Epithelial cell of esophagus (primary cell): ENCODE measurements at regions not wholly inside any gene's neighbourhood (a gene's known extent, or its start where the extent isn't known, plus 50 kb on each side); places are given as distances from the start of the nearest gene placed in this dataset.
"Not testable (repeated sequence)": the region's sequence is repeated elsewhere in the genome, so short reads cannot be mapped to it uniquely, and the experiment has no call there.

Source experiments
- DNase-seq: peaks from one replicate; pipeline ENCODE4 v3.0.0; 2010; ENCODE audit warnings: low read depth
- H3K4me3 ChIP-seq: 2 replicates; pipeline ENCODE4 v1.5.1; 2011; ENCODE audit warnings: mild to moderate bottlenecking, low read length, control low read depth
- TF ChIP-seq, protein P1 (sequence below): IDR thresholded peaks from 2 replicates; pipeline ENCODE4 v1.5.1; 2011; ENCODE audit warnings: low read depth, mild to moderate bottlenecking, low read length, control low read depth, inconsistent platforms; ENCODE audit not compliant: insufficient read depth; ENCODE audit errors: missing control alignments

DNA sequence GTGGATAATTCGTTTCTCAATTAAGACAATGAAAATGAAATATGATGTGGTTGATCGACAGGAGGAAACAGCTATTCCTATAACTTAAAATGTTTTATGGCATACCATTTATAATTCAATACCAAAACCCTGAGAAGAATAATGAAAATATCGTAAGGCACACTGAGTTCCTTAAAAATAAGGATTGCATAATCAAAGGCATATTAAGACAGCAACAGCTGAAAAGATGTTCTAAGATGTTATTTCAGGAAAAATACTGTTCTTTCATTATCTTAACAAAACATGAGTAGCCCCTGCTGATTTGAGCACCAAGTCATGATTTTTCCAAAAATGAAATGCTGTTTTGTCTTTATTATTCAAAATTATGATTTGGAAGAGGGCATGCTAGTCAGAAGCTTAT, 189.4 kb upstream of the ALG10 start:
- no peak overlapping the region for H3K4me3 ChIP-seq
- TF ChIP-seq, protein P1, sequence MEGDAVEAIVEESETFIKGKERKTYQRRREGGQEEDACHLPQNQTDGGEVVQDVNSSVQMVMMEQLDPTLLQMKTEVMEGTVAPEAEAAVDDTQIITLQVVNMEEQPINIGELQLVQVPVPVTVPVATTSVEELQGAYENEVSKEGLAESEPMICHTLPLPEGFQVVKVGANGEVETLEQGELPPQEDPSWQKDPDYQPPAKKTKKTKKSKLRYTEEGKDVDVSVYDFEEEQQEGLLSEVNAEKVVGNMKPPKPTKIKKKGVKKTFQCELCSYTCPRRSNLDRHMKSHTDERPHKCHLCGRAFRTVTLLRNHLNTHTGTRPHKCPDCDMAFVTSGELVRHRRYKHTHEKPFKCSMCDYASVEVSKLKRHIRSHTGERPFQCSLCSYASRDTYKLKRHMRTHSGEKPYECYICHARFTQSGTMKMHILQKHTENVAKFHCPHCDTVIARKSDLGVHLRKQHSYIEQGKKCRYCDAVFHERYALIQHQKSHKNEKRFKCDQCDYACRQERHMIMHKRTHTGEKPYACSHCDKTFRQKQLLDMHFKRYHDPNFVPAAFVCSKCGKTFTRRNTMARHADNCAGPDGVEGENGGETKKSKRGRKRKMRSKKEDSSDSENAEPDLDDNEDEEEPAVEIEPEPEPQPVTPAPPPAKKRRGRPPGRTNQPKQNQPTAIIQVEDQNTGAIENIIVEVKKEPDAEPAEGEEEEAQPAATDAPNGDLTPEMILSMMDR = no peak
- DNase-seq = no peak

DNA sequence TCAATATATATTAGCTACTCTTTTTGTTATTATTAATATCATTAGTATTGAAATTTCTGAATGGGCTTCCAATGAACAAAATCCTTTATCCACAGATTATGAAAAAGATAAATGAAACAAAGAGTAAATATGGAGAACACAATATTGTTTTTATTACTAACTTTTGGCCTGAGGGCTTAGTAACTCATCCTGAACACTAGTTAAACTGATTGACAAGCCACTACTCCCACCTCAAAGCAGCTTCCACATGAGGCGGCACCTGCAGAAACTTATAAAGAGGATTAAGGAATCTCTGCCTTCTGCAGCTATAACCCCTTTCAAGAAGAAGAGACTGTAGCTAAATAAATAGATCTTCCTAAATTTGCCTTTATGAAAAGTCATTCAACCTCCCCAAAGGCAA, 187.6 kb upstream of the ALG10 start:
- no peak for DNase-seq
- TF ChIP-seq, protein P1 = no peak
- no peak overlapping the region for H3K4me3 ChIP-seq

DNA sequence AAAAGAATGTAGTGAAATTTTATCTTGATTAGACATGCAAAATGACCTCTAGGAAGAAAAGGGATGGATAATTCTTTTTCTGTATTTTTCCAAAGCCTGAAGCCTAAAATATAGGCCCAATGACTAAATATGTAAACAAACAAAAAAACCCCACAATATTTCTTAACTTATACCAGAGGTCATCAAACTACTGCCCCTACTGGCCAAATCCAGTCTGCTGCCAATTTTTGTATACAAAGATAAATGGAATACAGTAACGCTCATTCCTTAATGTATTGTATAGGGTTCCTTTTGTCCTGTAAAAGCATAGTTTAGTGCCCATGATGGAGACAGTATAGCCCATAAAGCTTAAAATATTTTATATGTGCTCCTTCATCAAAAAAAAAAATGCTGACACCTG, 145.7 kb upstream of the ALG10 start:
- TF ChIP-seq, protein P1 = no peak
- peak; percentile 1 for DNase-seq
- no peak overlapping the region for H3K4me3 ChIP-seq

DNA sequence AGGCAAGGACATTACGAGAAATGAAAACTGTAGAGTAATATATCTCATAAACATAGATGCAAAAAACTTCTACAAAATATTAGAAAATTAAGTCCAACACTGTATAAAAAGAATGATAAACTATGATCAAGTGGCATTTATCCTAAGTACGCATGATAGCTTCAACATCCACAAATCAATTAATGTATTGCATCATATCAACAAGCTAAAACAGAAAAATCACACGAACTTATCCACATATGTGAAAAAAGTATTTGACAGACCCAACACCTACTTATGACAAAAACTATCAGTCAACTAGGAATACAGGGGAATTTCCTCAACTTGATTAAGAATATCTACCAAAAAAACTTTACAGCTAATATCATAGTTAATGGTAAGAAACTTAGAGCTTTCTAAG, 129.9 kb upstream of the ALG10 start:
- DNase-seq = no peak
- TF ChIP-seq, protein P1 = no peak
- H3K4me3 ChIP-seq = no peak overlapping the region

DNA sequence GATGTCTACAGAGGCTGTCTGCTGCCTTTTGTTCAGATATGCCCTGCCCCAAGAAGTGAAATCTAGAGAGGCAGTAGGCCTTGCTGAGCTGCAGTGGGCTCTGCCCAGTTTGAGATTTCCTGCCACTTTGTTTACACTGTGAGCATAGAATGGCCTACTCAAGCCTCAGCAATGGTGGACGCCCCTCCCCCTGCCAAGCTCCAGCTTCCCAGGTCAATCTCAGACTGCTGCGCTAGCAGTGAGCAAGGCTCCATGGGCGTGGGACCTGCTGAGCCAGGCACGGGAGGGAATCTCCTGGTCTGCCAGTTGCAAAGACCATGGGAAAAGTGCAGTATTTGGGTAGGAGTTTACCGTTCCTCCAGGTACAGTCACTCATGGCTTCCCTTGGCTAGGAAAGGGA, 101.8 kb upstream of the ALG10 start:
- not testable (repeated sequence) for H3K4me3 ChIP-seq, DNase-seq

DNA sequence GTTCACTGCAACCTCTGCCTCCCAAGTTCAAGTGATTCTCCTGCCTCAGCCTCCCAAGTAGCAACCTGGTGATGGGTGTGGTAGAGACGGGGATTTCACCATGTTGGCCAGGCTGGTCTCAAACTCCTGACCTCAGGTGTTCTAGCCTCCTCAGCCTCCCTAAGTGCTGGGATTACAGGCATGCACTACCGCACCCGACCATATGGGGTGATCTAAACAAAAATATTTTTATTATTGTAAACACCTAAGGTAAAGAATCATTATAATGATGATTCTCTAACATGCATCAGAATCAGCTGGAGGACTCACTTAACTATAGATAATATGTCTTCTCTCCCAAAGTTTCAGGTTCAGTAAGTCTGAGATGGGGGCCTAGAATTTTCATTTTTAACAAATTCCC, 96.2 kb upstream of the ALG10 start:
- no peak overlapping the region for H3K4me3 ChIP-seq
- DNase-seq = no peak
- TF ChIP-seq, protein P1 = peak; percentile 6

DNA sequence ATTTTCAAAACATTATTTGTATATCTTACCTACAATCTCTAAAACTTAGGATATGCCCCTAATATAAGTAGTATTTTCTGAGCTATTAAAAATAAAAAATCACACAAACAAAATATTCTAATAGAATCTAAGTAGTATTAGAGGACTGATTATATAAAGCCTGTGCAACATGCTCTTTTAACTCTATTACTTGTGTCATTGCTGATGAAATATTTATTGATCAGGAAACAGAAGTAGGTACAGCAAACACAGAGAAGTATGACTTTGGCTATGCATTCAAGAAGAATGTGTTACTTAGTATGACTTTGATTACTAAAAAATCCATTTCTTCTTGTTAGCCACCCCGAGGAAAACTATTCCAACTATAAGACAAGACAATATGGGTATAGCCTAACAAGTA, 84.6 kb upstream of the ALG10 start:
- not testable (repeated sequence) for DNase-seq, H3K4me3 ChIP-seq

DNA sequence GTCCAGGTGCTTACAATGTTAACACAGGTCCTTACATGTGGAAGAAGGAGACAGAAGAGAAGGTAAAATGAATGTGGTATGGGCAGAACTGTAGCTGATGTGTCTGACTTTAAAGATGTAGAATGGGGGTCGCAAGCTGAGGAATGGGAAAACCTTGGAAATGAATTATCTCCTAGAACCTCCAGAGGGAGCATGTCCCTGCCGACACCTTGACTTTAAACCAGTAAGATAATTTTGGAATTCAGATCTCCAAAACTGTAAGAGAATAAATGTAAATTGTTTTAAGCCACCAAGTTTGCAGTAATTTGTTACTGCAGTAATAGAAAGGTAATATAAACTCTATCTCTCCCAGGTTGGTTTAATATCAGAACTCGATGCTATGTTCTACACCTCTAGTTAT, 80.1 kb upstream of the ALG10 start:
- no peak overlapping the region for H3K4me3 ChIP-seq
- peak; percentile 9 for DNase-seq
- TF ChIP-seq, protein P1 = peak; percentile 26
